Left lobe of liver (tissue), 2 donors: ENCODE measurements at regions not wholly inside any gene's neighbourhood (a gene's known extent, or its start where the extent isn't known, plus 50 kb on each side); places are given as distances from the start of the nearest gene placed in this dataset.
A peak's percentile ranks its signal among the peaks of the same experiment; 100 is the strongest.

Experiments used
- ATAC-seq: fragments of 200-7000 bp; cut with Tn5 transposase; one replicate; pipeline ENCODE4 v1.9.1; 2020; ENCODE audit warnings: mild to moderate bottlenecking, moderate library complexity
- DNase-seq: peaks from one replicate; pipeline ENCODE4 v3.0.0-alpha.2; 2020; ENCODE audit warnings: low spot score
- donor health status: DM: no; HTN: no; CAD: no; lungs with moderate emphysema.
- donor health status: DM: no; HTN: yes; CAD: no.

DNA sequence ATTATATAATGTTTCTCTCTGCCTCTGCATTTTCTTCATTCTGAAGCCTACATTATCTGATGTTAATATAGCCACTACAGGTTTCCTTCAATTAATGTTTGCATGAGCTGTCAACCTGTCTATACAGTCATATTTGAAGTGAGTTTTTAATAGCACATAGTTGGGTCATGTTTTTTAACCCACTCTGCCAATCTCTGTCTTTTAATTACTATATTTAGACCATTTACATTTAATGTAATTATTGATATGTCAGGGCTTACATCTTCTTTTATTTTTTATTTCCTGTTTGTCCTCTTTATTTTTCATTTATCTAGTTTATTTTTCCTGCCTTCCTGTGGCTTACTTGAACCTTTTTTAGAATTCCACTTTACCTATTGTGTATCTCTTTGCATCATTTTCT lies 124.3 kb upstream of the PDE1C start:
- no peak for ATAC-seq
- no peak for DNase-seq

- ATAC-seq (no peak), DNase-seq (no peak)
Measured at GRCh38 chr7:32191305-32191704, 121.1 kb upstream of the PDE1C start.

GRCh38 chr7:32179567-32179966 lies 109.4 kb upstream of the PDE1C start:
- no peak for DNase-seq

GRCh38 chr7:32178677-32179366 lies 108.6 kb upstream of the PDE1C start:
- no peak for ATAC-seq

More at GRCh38 chr7:32179567-32179966, 109.4 kb upstream of the PDE1C start:
- no peak for ATAC-seq

DNA sequence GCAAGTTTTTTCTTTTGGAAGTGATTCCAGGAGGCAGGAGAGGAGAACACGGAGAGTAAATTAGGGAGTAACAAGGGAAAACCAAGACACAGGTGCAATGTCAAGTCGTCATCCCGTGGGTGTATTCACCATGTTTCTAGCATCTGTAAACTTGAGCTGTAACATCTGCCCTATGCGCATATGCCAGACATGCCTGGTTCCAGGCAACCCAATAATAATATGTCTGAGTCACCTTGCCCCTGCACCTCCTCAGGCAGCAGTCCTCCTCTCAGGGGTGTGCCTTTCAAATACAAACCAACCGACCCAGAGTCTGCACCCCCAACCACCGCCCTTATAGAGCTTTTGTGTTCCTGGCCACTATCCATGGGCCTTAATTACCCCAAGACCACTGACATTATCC lies 107.0 kb upstream of the PDE1C start:
- no peak for ATAC-seq
- no peak for DNase-seq

More at GRCh38 chr7:32178677-32179366, 108.6 kb upstream of the PDE1C start:
- no peak for DNase-seq

GRCh38 chr7:32175099-32175498 lies 104.9 kb upstream of the PDE1C start:
- DNase-seq (no peak), ATAC-seq (no peak)

DNA sequence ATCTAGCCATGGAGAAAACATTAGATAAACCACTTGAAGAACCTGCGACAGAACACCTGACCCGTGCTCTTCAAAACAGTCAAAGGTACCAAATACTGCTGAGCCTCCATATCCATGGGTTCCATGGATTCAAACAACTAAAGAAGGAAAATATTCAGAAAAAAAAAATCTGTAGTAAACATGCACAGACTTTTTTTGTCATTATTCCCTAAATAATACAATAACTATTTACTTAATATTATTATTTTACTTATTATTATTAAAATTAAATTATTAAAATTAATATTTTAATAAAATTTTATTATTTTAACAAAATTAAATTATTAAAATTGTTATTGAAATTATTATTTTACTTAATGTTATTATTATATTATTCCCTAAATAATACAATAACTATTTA lies 101.0 kb upstream of the PDE1C start:
- DNase-seq, result no peak
- no peak for ATAC-seq

DNA sequence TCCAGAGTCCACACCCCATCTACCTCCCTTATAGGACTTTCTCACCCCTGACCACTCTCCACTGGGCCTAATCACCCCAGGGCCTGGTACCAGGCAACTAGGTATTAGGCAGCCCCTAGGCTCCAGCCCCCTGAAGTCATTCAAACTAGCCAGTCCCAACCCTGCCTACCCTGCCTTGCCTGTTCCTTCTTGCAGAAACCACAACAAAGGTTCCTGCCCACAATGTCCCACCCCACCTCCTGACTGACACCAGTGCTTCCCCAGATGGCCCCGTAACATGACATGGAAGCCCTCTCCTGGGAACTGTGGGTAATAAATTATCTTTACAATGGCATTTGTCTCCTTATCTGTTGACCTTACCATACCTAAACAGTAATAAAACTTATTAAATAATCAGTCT lies 100.6 kb upstream of the PDE1C start:
- no peak for DNase-seq
- no peak for ATAC-seq

DNA sequence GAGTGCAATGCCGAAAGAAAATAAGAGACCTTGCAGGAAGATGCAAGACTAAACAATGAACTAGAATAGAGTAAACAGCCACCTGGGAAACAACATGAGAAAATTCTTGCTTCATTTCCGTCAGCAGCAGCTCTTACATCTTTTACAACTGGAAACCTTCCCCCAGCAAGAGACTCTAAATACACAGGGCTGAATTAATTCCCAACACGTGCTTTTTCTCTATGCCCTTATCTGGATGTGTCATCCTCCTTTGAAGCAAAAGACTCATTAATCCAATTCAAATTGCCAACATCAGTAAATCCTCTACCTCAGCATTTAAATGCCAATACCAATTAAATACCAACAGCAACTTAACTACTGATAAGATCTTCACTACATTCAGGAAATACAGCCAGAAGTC lies 99.0 kb upstream of the PDE1C start:
- DNase-seq (no peak), ATAC-seq (no peak)

DNA sequence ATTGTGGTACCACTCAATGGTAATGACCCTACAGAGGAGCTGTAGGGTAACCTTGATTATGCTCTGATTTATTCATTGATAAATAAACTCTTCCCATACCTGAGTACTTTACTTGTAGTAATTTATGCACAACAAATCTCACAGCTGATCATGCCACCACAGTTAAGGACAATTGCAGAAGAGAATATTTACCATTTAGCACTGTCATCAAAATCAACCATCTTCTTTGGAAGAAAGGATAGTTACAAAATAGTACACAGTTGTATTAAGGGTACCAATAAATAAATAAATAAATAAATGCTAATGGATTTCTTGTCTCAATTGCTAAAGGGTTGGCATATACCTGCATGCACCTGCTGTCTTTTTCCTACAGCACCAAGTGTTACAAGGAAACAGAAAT lies 97.6 kb upstream of the PDE1C start:
- DNase-seq (no peak), ATAC-seq (no peak)

- ATAC-seq, result no peak
- DNase-seq, result no peak
Measured at GRCh38 chr7:32167256-32167655, 97.0 kb upstream of the PDE1C start.

DNA sequence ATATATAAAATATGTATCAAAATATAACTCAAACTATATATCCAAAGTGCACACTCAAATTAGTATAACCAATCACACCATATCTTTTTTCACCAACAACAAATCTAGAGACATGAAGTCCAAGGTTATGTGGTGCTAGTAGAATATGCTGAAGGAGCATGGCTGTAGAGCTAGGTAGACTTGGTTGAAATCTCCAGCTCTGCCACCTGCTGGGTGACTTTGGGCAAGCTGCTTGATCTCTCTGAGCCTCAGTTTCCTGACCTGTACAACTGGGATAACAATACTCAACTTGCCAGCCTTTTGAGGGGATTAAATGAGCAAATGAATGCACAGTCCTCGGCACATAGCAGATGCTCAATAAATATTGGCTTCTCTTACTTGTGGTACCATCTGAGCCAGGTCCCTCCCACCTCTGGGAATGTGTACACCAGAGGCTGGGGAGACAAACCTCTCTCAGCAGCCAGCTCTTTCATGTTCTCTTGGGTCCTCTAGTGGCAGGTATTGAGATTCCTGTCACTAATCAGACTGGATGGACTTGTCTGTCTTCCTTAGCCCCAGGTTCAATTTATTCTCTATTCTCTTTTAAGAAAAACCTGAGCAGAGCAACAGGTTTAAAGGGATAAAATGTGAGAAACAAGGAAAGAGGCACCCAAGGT lies 94.3 kb upstream of the PDE1C start:
- DNase-seq (no peak), ATAC-seq (peak; percentile 56)

GRCh38 chr7:32163896-32164295 lies 93.7 kb upstream of the PDE1C start:
- DNase-seq (no peak), ATAC-seq (no peak)

- no peak for DNase-seq
- ATAC-seq, result peak; percentile 19
Measured at GRCh38 chr7:32163141-32163806, 93.1 kb upstream of the PDE1C start.

DNA sequence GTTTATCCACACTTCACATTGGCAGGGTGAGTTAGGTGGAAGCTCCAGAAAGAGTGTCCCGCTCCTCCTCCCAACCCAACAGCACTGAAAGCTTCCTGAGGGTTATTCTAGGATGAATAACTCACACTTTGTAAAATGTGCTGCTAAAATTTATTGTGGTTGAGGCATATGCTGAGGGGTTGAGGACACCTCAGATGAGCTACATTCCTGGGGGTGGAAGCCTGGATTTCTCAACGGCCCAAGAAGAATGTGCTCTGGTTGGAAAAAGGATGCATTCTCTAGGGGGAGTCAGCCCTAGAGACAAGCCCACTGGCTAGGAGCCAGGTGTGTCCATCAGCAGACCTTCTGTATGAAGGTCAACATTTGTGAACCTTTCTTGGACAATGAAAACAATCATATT lies 91.5 kb upstream of the PDE1C start:
- ATAC-seq, result no peak
- DNase-seq, result no peak

DNA sequence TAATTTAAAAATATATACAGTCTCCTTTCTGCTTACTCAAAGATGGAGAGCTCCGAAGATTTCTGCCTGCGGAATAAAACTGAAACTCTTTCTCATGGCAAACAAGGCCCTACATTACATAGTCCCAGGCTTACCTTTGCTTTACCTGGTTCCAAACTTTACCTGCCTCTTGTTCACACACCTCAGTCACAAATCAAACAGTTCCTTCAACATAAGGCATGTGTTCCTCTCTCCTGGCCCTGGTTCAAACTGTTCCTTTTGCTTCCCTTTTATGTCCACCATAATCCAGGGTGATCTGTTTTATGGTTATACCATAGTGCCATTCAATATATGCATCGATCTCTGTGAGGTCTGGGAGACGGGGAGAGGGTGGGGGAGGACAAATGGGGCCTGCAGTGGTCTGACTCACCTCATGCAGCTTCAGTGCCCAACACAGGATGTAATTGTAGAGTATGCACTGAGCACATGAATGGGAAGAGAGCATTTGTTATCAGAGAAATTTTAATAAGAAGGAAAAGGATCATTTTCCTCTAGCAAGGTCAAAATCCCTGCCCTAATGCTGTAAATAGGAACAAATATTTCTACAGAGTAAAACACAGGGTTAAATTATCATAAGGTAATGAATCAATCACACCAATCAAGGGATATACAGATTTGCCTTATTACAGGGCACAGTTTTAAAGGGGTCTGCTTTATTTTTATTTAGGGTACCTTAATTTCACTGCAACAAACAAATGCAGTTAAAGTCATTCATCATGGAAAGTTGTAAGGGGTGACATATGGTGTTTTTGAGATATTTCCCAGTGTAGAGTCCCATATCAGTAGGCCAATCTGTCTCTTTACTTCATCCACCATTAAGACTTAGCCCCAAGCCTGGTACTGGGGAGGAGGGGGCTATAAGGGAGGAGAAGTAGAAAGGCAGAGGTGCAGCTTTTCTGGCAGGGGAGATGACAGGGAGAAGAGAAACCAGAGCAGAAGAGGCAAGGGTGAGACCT lies 88.8 kb upstream of the PDE1C start:
- DNase-seq, result no peak
- no peak for ATAC-seq

DNA sequence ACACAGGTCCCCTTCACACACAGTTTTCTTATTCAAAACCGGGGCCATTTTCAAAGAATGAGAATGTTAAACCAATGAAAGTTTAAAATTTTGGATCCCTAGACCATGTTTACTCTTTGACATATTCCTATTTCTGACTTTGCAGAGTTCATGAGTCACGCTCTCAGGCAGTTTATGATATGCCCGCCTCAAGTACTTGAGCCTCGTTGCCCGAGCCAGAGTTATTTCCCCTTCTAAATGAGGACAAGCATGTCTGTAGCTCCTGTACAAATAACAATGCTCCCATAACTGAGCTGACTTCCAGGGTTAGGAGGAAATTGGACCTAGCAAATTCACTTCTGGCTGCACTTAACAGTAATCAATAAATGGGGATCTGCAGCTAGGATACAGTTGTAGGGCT lies 87.9 kb upstream of the PDE1C start:
- DNase-seq (no peak), ATAC-seq (no peak)

DNA sequence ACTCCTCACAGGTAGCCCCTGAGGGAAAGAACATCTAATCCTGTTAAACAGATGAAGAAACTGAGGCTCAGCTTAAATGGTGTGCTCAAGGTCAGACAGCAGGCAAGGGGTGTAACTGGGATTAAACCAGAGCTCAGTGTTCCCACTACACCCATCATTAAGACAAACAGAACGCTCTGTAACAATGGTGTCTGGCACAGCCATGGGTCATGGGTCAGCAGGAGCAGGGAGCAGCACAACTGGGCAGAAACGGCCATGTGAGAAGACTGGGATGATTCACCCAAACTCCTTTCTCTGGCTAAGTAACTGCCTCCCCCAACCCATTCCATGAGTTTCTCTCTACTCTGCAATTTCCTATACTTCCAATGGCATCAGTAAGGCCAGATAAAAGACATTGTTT lies 85.5 kb upstream of the PDE1C start:
- DNase-seq (no peak), ATAC-seq (no peak)

DNA sequence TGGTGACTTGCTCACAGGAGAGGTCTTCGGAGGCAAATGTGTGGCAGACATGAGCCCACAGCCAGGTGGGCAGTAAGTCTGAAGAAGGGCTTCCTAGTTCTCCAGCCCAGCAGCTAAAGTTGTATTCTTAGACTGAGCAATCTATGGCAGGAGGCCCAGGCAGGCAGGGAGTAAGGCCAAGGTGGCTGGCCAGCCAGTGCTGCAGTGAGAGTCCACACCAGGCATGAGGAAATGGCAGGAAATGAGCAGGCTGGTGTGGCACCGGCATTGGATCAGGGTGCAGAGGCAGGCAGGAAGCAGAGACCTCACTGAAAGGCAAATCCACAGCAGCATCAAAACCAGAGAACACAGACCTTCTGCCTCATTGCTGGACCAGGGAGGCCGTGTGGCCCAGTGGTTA lies 84.6 kb upstream of the PDE1C start:
- DNase-seq (no peak), ATAC-seq (peak; percentile 23)

GRCh38 chr7:32153006-32153405 lies 82.8 kb upstream of the PDE1C start:
- no peak for DNase-seq
- no peak for ATAC-seq

DNA sequence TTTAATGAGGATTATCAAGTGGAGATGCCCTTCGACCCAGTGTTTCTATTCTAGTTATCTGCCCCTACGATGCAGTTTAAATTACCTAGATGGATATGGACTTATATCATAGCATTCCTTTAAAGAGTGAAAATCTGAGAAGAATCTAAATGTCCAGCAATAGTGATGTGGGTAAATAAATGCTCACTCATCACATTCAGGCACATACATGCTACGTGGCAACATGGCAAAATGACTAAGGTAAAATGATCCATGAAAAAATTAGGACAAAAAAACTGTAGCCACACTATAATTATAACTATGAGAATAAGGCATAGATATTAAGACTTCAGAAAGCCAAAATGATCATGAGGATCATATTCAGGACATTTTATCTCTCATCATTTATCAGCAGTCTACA lies 82.4 kb upstream of the PDE1C start:
- no peak for ATAC-seq
- DNase-seq, result no peak
